HG02678 (cell line): ENCODE measurements at regions not wholly inside any gene's neighbourhood (a gene's known extent, or its start where the extent isn't known, plus 50 kb on each side); places are given as distances from the start of the nearest gene placed in this dataset.
A peak's percentile ranks its signal among the peaks of the same experiment; 100 is the strongest.

Source experiments
- ATAC-seq: cut with Tn5 transposase; IDR thresholded peaks from one replicate; pipeline ENCODE4 v1.9.1; 2021; ENCODE audit warnings: mild to moderate bottlenecking, moderate library complexity; ENCODE audit not compliant: unreplicated experiment

DNA sequence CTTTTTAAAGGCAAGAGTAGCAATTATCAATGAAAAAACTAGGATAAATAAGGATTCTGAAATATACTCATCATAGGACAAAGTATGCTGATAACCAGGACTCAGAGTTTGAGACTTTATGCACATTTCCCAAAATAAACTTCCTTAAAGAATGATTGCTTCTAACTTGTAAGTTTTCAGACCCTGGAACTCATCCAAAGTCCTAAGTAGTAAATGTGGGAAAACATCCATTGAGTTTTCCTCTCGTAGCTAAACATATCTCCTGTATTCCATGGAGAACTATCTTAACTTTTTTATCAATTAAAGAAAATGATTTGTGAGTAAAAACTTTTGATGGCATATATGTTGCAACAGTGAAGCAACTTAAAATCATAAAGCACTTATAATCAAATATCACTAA, 285.2 kb upstream of the KLF6 start:
- ATAC-seq, result no peak

DNA sequence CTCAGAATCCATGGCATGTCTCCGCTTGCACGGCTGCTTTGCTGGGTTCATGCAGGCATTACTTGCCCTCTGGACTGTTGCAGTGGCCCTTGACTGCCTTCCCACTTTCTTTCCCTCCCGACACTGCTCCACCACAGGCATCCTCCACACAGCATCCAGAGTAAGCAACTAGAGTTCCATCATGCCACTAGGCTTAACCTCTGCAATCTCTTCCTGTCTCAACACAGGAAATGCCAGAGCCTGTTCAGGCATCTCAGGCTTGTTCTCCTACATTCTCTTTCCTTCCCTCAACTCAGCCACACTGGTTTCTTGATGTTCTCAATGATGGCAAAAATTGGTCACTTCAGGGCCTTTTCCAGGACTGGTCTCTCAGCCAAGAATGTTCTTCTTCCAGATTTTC, 284.5 kb upstream of the KLF6 start:
- ATAC-seq, result no peak

DNA sequence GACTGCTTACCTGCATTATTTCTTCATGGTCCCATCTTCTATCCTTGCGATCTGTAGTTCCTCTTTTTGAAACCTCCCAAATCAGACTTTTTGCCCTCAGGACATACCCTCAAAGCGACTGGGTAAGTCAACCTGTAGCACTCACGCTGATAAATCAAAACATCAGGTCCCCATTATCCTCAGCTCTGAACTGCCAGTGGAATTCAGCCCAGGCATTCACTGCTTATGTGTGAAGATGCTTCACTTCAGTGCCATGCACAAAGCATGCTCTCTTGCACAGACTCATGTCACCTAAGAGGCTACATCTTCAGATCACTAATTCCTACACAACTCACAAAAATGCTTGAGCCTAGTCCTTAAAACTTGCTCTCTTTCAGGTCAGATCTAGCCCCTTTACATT, 283.6 kb upstream of the KLF6 start:
- ATAC-seq, result no peak

DNA sequence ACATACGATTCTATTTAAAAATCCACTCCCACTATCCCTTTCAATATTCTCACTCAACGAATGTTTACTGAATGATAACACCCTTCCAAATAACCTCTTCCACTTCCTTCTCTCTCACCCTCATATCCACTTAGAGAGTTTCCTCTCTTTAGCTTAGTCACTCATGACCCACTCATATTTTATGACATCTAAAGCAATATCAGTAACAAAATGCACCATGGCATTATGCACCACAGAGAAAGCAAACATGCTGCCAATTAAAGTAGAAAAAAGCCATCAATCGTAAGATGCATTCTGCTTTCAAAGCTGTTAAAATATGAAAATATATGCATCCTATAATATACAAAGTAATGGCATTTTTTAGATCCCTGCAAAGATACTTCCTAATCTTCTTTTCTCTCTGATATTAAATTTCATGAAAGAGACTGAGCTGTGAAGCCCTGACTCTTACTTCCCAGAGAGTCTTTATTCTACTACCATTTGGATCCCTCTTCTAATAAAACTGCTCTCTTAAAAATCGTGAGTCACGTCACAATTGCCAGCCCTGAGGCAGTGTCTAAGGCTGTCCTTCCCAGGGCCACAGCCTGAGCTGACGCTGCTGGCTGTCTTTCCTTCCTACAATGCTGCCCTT, 283.0 kb upstream of the KLF6 start:
- no peak for ATAC-seq

DNA sequence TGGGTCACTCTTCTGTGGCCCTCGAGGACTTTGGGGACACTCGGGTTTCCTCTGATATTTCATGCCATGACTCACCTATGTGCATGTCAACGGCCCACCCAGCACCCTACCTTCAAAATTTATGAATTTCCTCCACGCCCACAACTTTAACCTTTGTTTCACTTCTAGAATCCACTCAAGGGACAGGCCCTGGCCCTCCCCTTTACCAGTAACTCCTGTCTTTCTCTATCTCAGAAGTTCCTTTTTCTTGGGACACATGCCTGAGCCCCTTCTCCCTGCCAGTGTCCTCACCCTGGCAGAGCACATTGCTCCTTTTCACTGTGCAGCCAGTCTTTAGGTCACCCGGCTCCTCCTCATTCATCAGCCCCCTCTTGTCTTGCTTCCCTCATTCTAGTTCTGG, 282.5 kb upstream of the KLF6 start:
- peak; percentile 65 for ATAC-seq

DNA sequence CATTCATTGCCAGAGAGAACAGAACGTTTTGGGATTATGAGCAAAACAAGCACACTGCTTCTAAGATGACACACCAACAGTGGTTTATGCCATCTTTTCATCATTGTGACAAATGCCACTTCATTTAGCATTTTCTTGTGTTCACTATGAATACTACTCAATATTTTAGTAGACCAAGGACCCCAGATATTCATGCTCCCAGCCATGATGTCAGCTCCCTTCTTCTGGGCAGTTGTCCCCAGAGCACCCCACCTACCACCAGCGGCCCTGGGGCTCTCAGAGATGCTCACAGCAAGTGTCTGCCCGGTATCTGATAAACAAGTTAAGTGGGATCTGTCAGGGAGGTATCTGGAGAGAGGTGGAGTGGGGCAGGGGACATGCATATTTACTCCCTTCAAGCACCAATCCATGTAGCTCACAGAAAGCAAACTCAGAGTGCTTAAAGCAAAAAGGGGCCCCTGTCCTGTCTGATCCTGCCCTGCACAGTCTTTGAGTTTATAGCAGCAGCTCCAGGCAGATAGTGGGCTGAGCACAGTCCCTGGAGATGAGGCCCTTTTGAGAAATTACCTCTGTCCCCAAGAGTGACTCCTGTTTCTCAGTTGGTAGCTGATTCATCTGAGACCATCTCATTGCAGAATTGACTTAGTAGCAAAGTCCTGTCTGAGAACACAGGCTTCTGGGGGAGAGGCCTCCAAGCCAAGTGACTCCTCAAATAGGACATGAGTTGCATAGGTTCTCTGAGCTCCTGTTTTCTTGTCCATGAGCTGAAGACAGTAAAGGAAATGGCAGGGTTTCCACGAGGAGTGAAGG, 281.8 kb upstream of the KLF6 start:
- ATAC-seq, result no peak

DNA sequence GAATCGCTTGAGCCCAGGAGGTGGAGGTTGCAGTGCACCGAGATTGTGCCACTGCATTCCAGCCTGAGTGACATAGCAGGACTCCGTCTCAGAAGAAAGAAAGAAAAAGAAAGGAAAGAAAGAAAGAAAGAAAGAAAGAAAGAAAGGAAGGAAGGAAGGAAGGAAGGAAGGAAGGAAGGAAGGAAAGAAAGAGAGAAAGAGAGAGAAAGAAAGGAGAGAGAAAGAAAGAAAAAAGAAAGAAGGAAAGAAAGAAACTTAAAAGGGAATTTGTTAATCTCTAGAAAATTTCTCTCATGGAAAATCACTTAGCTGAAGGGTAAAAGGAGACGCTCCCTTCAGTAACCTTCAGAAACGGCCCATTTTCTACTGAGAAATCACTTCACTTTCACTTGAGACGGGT, 279.5 kb upstream of the KLF6 start:
- no peak for ATAC-seq

DNA sequence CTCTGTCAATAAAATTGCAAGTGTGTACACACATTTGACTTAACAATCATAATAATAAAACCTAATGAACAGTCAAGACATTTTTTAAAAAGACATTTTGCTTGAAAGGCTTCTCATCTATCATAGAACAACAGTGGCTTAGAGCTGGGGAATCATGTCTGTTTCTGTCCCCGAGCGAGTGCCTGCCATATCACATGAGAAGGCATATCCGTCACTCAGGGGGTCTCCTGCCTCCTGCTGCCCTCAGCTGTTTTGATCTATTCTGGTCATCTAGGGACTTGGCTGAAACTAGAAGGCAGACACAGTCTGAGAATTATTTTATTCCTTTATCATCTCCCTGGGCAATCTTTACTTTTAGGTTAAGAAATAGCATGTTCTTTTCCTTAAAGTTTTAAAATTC, 278.7 kb upstream of the KLF6 start:
- no peak for ATAC-seq

DNA sequence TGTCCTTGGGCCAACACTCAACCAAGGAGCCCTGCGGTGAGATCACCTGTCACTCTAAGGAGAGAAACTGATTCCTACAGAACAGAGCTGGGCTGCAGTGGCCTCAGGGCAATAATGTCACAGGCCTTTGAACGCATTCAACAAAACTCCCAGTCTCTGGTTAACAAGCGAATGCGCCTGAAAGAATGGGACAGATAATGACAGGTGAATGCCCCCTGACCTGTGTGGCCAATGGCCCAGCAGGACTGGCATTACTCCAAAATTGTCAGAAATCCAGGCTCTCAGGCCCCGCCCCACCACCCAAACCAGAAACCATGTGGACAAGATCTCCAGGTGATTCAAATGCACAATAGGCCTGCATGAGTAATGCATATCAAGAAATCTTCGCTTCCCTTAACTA, 277.7 kb upstream of the KLF6 start:
- no peak for ATAC-seq

DNA sequence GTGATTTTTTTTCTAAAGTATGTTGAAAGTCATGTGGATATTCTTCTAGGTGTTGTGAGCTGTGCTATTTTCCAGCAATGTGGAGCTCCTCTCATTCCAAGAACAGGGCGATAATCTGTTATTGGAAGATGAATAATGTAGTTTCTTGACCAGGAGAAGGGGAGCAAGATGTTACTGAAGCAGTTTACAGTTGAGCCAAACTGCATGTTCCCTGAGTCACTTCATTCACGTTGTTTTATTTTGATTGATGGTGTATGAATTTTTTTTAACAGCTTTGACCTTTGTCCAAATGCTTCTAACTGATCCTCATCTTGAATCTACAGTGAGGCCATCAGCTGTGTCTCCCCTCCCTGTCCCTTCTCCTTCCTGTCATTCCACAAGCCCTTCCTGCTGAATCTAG, 277.1 kb upstream of the KLF6 start:
- no peak for ATAC-seq

DNA sequence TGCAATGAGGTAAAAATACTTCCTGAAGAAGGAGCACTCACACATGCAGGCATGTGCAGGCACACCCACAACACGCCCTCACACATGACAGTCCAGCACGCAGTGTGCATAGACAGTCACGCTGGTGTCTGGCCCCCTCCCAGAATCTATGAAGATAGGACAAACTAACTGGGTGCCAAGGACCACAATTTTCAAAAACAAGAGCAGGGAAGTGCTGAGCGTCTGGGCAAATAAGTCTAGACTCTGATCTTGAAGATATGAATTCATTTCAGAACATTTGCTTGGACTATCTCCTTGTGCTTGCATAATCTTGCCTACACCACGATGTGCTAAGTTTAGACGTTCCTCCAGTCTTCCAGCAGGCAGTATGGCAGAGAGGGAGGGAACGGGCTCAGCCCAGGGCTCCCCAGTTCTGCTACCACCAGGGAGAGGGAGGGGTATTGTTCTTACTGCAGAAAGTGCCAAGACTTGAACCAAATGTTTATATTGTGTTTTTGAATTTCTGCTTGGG, 276.5 kb upstream of the KLF6 start:
- no peak for ATAC-seq

DNA sequence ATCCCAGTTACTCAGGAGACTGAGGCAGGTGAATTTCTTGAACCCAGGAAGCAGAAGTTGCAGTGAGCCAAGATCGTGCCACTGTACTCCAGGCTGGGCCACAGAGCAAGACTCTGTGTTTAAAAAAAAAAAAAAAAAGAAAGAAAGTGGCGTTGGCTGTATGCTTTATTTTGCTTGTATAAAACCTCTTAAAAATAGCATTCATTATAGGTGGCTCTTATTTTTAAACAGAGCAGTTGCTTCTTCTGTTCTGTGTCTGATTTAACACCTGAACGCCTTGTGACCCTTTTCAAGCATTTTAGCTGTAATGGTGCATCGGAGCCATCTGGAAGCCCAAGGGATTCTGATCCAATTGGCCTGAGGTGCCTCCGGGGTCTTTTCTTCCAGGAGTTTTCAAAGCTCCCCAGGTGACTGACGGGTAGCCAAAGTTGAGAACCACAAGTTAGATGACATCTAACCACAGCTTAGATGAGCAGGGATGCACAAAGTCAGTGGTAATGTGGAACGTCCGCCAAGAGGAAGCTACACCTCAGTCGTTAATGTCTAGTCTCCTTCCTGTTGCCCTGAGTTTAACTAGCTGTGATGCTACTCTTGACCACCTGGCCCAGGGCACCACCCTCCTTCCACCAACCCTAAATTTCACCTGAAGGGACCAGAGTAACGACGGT, 274.6 kb upstream of the KLF6 start:
- ATAC-seq, result peak; percentile 58

DNA sequence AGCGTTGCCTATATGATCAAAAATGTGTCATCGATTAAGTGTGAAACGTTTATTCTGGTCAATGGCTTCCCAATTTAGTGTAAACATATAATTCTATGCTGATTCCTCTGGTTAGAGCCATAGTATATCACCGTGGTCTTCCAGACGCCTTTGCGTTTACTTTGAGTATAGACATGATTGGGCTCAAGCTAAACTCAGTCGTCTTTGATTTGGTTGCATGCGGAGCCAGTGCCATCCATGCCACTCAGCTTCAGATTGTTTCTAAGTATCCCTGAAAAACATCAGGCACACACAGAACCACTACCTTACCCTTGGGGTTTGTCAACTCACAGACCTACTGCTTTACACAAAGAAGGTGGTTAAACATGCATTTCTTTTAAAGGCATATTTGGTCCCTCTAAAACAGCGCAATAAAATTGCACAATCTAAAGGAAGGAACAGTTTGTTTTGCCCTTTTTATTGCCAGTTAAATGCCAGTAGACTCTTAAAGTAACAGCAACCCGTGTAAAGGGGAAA, 273.6 kb upstream of the KLF6 start:
- ATAC-seq, result no peak

DNA sequence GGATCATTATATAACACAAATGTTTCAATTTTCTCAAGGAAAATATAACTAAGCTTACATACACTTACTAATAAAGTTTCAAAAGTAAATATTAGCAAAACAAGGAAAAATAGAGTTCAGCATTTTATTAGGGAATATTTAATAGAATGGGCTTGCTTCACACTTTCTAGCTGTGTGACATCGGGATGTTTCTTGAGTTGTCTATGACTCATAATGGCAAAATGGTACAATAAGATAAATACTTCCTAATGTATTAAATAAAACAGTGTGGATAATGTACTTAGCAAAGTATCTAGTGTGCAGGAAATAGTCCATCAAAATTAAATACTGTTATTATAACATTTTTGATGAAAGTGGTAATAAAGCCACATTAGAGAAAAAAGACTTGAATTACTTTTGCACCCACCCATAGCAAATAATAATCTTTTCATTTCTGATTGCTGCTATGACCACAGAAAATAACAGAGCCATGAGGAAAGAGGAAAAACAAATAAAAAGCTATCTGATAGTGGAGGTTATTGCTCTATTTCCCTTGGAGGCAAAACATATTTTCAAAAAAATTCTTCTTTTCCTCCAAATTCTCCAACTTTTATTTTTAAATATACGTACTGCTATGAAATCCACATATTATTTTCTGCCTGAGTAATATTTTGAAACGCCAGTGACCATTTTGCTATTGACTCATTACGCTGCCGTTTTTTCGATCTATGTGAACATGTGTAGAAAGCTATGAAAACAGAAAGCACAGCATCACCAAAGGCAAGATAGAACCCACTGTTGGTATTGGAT, 272.9 kb upstream of the KLF6 start:
- no peak for ATAC-seq

DNA sequence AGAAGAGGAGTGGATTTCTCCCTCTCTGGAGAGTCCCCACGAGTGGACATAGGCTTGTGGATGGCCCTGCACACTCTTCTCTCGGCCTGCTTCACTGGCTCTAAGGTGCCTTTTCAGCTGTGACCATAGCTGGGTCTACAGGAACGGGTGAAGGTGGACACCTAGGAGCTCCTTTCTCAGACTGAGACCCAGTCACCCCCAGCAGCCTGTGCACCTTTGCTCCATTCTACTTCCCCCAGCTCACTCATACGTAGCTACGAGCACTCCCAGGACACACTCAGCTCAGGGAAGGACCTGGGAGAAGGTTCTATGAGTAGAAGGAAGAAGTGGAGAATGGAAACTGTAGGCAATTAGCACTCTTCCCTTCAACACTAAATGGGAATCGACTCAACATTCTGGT, 272.0 kb upstream of the KLF6 start:
- no peak for ATAC-seq

DNA sequence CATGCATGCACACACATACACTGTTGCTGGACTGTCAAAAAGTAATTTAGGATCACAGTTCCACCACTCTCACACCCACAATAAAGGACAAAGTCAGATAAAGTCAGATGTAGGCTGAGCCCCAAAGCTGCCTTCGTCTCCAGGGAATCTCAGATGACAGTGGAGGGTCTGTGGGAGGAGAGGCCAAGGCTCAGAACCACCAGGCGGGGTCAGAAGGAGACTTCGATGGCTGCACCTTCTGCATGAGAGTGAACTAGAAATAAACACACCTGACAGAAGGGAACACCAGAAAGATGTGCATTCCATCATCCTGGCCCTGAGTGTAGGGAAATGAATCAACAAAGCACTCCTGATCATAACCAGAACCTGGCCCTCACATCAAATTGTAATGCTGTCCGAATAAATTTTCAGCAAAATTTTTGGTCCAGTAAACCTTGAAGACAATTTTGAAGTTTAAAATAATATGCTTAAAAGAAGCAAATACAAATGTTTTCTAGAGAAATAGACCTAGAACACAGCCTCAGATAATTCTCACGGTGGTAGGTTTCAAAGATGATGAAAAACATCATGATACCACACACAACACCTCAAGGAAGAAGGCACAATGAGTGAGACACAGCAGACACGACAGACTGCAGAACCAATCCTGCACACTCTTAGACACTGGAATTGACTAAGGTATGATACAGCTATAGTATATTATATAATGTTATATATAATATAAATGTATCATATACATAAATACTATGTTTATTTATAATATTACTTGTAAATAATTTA, 269.8 kb upstream of the KLF6 start:
- no peak for ATAC-seq

DNA sequence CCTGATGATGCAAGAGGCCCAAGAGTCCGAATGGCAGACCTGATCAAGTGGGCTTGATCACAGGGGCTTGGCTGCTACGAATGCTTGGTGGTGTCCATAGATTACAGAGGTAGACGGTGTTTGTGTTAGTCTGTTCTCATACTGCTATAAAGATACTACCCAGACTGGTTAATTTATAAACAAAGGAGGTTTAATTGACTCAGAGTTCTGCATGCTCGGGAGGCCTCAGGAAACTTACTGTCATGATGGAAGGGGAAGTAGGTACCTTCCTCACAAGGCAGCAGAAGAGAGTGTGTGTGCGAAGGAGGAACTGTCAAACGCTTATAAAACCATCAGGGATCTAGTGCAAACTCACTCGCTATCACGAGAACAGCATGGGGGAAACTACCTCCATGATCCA, 268.9 kb upstream of the KLF6 start:
- no peak for ATAC-seq

DNA sequence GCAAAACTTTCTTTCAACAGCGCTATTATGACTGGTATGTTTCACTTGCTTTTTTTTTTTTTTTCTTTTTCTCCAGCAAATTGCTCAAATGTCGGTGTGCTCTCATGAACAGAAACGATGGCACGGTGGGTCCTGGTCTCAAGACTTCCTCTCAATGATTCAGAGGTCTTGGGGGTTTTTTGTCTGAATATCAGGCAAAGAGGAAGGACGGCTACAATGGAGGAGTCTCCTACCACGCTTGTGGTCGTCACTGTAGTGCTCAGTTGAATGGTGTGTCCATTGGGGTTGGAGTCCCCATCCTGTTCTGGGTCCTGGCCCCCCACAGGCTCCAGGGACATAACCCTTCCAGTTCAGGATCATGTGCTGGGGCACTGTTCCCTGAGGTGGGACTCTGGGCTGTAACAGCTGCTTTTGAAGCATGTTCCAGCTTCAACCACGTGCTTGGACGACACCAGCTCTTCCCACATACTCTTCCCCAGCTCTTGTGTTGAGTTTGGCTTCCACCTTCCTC, 266.7 kb upstream of the KLF6 start:
- no peak for ATAC-seq

DNA sequence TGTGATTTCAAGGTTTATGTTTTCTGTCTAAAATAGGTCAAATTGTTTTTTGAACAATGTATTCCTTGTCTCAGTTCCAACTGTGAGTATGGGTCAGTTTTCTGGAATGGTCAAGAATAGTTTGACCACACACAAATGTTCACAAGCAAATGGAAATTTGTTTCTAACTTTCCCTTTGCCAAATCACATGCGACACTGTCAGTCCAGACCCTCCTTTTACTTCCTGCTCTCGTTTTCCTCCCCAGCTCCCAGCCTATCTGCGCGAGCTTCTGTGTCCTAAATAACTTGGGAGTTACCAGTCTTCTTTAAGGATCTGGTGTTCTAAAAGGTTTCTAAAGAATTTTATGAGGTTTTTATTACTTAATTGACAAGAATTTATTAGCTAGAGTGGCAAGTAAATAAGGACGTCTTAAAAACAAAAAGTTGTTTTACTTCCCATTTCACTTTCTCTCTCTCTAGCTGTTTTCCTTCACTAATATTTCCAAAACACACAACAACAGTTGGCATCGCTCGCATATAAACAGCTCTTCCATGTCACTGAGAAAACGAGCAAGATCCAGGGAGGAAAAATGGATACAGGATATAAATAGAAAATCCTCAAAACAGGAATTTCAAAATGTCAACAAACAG, 266.1 kb upstream of the KLF6 start:
- no peak for ATAC-seq

DNA sequence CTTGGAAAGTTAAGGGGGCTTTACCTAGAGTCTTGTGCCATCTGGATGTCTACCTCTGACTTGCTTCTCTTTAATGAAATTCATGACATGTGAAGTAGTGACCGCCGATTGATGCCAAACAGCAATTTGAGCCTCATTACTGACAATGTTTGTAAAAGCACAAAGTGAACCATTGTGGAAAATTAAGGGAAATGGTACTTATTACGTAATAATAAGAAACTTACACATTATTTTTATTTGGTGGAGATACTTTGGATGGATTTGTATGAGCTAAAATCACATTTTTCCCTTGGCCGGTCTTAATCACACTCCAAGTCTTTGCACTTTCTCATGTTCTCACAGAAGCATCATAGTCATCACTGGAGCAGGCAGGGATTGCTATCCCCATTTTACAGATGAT, 265.1 kb upstream of the KLF6 start:
- no peak for ATAC-seq
